ENCODE measurements at regions not wholly inside any gene's neighbourhood (a gene's known extent, or its start where the extent isn't known, plus 50 kb on each side); places are given as distances from the start of the nearest gene placed in this dataset.
A peak's percentile ranks its signal among the peaks of the same experiment; 100 is the strongest.

- DNase-seq (ENCODE audit: low spot score) (peak; percentile 25), FAIRE-seq (no peak)
Observed at GRCh38 chr3:189041482-189042090, 130.2 kb upstream of the TPRG1 start.

- FAIRE-seq, result no peak
Observed at GRCh38 chr3:189042832-189043231, 128.9 kb upstream of the TPRG1 start.

DNA sequence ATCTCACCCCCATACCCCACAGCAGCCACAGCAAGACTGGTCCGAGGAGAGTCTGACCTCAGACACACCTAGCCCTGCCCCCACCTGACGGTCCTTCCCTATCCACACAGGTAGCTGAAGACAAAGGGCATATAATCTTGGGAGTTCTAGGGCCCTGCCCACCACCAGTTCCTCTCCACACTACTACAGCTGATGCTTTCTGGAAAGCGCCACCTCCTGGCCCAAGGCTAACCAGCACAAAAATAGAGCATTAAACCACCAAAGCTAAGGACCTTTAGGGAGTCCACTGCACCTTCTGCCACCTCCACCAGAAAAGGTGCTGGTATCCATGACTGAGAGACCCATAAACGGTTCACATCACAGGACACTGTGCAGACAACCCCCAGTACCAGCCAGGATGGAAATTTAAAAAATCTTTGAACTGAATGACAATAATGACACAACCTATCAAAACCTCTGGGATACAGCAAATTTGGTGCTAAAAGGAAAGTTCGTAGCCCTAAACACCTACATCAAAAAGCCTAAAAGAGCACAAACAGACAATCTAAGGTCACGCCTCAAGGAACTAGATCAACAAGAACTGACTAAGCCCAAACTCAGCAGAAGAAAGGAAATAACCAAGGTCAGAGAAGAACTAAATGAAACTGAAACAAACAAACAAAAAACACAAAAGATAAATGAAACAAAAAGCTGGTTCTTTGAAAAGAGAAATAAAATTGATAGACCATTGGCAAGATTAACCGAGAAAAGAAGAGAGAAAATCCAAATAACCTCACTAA lies 122.1 kb upstream of the TPRG1 start:
- FAIRE-seq (no peak), DNase-seq (ENCODE audit: low spot score) (no peak)

More at GRCh38 chr3:189042832-189043231, 128.9 kb upstream of the TPRG1 start:
- no peak for DNase-seq (ENCODE audit: low spot score)

GRCh38 chr3:189053322-189053721 lies 118.4 kb upstream of the TPRG1 start:
- no peak for DNase-seq (ENCODE audit: low spot score)

GRCh38 chr3:189056646-189057335 lies 115.0 kb upstream of the TPRG1 start:
- DNase-seq (ENCODE audit: low spot score), result no peak

More at GRCh38 chr3:189053322-189053721, 118.4 kb upstream of the TPRG1 start:
- no peak for FAIRE-seq

DNA sequence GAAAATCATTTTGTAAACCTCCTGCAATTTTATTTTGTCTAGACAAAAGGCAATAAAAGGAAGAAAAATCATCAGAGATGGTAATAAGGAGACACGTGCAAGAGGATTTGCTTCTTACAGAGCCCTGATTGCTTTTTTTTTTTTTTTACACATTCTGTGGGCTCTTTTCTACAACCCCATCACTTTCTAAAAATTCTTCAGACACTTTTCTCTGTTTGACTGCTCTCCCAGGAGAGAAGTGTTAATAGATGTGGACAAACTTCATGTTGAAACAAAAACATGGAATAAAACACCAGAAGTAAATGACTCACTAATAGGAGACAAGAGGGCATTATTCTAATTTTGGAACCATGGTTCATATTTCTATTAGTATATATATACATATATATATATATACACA lies 114.4 kb upstream of the TPRG1 start:
- FAIRE-seq, result no peak
- no peak for DNase-seq (ENCODE audit: low spot score)

More at GRCh38 chr3:189056646-189057335, 115.0 kb upstream of the TPRG1 start:
- no peak for FAIRE-seq

GRCh38 chr3:189058071-189058470 lies 113.7 kb upstream of the TPRG1 start:
- FAIRE-seq (no peak), DNase-seq (ENCODE audit: low spot score) (no peak)

DNA sequence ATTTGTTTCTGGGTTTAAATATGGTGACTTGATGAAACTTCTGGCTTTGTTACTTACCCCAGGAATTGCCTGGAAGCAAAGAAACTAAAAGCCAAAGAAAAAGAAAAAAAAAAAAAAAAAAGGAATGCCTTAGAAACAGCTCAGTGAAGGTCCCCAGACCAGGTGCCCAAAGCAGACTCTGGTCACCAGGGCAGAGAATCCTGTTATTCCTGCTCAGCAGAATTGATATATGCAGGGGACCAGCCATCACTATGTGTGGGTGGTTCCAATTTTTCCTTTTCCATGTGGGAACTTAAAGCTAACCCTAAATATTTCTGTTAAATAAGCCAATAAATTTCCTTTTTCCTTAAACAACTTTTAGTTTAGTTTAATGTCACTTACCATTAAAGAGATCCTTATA lies 100.8 kb upstream of the TPRG1 start:
- no peak for DNase-seq (ENCODE audit: low spot score)
- no peak for FAIRE-seq

GRCh38 chr3:189071446-189071845 lies 100.3 kb upstream of the TPRG1 start:
- DNase-seq (ENCODE audit: low spot score) (no peak), FAIRE-seq (no peak)

GRCh38 chr3:189076449-189076848 lies 95.3 kb upstream of the TPRG1 start:
- DNase-seq (ENCODE audit: low spot score) (no peak), FAIRE-seq (no peak)

- FAIRE-seq, result no peak
- no peak for DNase-seq (ENCODE audit: low spot score)
Observed at GRCh38 chr3:189080745-189081144, 91.0 kb upstream of the TPRG1 start.

DNA sequence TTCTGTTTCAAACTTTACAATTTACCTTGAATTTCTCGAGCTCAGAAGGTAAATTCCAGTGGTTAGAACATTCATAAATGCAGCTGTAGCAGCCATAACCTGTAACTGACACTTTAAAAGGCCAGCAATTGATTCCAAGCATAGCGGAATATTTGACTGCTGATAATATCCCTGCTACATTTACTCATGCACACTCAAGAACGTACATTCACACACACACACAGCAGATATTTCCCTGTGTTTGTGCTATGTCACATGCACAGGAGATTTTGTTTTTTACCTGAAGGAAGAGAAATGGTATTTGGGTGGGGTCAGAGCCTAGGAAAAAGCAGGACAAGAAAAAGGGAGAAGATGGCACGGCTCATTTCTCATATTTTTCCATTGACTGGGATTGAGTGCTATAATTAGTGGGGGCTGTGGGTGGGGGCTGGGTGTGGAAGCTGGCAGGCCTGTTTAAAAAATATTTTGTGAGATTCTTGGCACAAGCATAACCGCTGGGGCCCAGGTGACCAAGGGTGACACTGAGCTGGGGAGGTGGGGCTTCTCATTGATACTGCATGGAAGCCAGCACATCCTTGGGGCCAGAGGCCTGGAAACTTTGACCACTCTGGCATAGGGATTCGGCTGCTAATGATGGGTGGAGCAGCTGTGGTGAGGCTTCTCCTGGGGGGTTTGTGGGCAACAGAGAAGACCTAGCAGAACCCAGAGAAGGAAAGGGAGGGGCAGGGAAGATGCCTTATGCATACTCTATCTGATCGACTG lies 88.9 kb upstream of the TPRG1 start:
- FAIRE-seq (no peak), DNase-seq (ENCODE audit: low spot score) (no peak)

DNA sequence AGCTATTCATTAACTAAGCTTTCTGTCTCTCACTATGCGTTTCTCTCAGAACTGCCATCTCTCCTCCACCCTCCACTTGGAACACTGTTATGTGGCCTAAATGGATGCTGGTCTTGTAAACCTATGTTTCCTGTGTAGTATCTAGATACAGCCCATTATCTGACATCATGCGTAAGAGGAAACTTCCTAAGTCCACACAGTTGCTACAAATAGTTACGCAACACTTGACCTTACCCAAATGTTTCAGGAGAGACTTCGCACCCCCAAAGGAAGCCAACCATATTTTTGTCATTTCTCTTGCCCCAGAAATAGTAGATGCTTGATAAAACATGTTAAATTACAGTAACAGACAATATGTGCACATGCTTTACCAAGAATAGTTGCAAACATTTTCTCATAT lies 87.2 kb upstream of the TPRG1 start:
- no peak for FAIRE-seq
- DNase-seq (ENCODE audit: low spot score), result no peak

DNA sequence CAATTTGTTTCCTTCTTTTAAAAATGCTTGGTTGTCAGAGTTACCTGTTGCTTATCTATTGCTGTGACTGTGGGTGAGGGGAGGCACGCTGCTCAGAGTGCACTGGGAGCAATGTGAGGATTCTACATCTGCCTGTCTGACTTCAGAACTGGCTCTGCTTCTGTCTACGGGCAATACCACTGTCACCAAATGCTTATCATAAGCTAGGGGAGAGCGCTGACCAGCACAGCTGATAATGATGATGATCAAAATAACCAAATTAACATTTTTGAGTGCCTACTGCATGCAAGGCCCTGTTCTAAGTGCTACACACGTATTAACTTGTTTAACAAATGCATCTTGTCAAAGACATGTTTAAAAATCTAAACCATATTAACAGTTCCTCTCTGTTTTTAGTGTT lies 79.2 kb upstream of the TPRG1 start:
- no peak for DNase-seq (ENCODE audit: low spot score)
- no peak for FAIRE-seq

- FAIRE-seq (no peak), DNase-seq (ENCODE audit: low spot score) (no peak)
Observed at GRCh38 chr3:189094539-189094938, 77.2 kb upstream of the TPRG1 start.

DNA sequence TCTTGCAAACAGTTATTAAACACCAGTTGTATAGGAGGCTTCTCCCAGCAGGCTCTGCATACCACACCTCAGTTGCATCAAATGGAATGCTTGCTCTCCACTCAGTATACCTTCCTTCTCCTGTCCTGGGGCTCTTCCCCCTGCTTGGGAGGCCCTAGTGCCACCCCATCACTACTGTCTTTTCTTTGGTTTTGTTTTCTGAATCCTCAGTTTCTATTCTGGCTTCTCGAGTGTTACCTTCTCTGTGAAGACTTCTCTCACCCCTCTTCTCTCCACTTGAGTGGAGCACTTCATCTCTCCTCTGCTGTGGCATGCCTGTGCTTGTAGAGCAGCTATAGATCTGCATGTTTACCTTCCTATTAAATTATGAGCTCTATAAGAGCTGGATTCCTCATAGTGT lies 75.7 kb upstream of the TPRG1 start:
- no peak for DNase-seq (ENCODE audit: low spot score)
- FAIRE-seq, result no peak

- DNase-seq (ENCODE audit: low spot score) (no peak), FAIRE-seq (no peak)
Observed at GRCh38 chr3:189099031-189099471, 72.7 kb upstream of the TPRG1 start.

DNA sequence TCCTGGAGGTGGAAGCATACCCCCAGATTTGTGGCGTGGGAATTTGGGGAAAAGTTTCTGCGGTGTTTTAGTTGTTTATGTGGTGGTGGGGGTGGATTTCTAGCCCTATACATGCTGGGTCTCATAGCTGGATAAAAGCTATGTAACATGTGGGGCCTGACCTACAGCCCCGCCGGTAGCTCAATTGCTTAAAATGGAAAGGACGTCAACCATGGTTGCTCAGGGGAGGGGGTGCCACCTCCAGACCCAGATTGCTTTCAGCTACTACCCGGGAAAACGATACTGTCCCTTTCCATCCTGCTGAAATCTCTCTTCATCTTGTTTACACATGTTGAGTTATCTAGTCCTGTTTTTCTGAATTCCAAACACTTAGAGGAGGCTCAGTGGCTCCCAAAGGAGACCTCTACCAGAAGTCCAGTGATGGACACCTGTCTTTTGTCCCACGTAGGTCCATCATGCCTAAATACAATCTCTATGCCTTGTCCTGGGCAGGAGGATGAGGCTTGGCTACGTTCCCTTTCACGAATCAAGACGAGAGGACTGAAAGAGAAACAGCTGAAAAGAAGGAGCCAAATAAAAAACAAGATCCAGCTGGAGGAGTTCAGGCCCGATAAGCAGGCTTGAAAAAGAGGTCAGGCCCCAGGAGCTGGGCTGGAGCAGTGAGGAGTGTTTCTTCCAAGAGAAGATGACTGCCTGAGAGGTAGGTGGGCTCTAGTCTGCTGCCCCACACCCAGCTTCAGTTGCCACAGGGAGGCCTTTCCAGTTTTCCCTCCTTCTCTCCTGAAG lies 72.1 kb upstream of the TPRG1 start:
- no peak for FAIRE-seq
- no peak for DNase-seq (ENCODE audit: low spot score)

GRCh38 chr3:189100866-189101265 lies 70.9 kb upstream of the TPRG1 start:
- no peak for FAIRE-seq
- no peak for DNase-seq (ENCODE audit: low spot score)

DNA sequence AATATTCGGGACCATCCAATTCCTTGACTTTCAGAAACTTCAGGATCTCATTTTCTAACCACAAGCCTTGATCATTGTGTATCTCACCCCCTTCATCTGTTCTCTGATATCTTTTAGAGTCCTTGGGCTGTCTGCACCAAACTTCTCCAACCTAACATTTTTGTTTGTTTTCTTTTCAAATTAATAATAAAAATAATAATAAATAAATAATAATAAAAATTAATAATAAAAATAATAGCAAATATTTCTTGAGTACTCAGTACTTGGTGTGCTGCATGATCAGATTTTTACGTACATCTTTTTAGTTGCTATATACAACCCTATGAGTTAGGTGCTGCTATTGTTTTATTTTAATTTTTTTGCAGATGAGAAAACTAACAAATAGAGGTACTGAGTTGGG lies 70.2 kb upstream of the TPRG1 start:
- FAIRE-seq (no peak), DNase-seq (ENCODE audit: low spot score) (no peak)

- FAIRE-seq (no peak), DNase-seq (ENCODE audit: low spot score) (no peak)
Observed at GRCh38 chr3:189103208-189103607, 68.6 kb upstream of the TPRG1 start.

Measured in RCC 7860 (cell line).